GM20431 (cell line): ENCODE measurements at regions not wholly inside any gene's neighbourhood (a gene's known extent, or its start where the extent isn't known, plus 50 kb on each side); places are given as distances from the start of the nearest gene placed in this dataset.

Source experiments
- in situ Hi-C: fragments of 300-500 bp; cut with MseI, MboI; formaldehyde crosslinking; loops from one replicate; pipeline ENCODE4 v1.15.0; 2020; ENCODE audit warnings: low sequenced_read_pairs; ENCODE audit not compliant: unreplicated experiment

DNA sequence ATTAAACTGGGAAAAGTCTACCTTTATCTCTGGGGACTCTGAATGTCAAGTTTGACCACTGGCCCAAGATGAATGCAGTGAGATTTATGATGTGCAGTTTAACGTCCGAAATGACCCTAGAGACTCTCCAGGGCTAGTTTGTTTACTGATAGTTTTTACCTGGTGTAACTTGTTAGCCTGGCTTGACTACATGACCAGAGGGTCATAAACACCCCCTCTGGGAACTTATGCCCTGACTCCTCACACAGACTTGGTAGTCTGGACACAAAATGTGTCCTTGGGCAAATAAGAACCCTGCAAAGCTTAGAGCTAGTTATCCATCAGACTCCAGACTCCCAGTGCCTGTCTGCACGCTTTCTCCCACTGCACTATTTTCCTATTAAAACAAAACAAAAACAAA is 606.5 kb downstream of the HACE1 start:
- in situ Hi-C loops = no loop called here

- in situ Hi-C loops = no loop called here
Measured at GRCh38 chr6:104252276-104252675, 607.4 kb downstream of the HACE1 start.

DNA sequence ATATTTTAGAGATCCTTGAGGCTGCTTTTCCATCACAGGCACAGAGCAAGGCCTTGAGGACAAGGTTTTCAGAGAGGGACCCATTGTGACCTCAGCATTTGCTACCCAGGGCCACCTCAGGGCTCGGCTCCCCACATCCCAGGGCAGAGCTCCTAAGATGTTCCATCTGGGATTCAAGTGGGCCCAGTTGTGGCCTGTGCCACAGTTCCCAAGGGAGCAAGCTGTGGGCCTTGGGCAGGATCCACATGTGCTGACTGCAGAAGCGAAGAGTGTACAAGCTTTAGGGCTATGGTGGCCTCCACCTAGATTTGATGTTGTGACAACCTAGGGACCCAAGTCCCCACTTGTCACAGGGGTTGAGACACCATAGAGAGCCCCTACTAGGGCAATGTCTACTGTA is 608.1 kb downstream of the HACE1 start:
- in situ Hi-C loops = no loop called here

DNA sequence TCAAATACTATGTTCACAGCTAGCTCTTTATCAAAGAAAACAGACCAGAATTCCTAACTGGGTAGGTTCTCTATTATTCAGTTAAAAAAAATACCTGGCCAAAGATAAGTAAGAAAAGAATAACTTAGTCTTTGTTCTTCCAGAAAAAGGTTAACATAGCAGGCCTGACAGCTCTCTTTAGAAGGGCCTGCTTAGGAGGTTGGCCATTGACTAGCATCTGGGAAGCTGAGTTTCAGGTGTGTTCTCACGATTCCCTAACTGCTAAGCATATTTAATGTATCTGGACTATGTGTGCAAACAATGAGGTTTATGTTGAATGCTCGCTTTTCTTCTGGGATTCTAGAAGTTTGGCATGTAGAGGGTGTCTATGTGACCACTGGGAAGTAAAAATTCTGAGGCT is 618.9 kb downstream of the HACE1 start:
- in situ Hi-C loops = no loop called here

GRCh38 chr6:104239971-104240370 is 619.7 kb downstream of the HACE1 start:
- in situ Hi-C loops = no loop called here

DNA sequence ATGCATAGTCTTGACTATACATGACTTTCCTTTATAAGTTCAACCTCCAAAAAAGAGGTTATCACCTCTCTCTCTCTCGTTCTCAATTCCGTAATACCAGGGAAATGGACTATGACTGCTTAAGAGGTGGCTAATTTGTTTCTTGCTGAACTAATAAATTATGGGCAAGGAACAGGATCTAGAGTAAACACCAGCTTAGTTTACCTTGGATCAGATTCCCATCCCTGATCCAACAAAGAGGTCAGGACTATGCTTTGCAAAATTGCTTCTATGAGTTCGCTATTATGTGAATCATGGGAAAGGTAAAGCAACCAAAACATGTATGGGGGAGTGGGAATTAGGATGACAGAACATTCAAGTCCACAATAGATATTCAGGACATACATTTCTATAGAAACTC is 630.7 kb downstream of the HACE1 start:
- in situ Hi-C loops = no loop called here

DNA sequence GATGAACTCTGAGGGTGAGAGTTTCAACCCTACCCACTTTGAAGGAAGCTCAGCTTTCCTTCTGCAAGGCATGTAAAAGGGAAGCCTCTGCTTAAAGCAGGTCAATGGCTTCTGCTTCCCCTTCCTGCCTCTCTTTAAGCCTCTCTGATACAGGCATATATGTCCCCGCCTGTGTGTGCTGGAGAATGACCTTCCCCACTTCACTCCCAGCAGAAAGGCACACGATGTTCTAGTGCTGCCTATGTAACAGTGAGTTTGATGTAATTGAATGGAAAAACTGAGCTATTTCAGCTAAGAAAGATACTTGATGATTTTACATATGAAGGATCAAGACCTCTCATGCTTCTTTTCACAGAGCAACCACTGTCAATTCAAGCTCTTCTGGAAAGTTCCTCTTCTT is 632.2 kb downstream of the HACE1 start:
- in situ Hi-C loops = no loop called here

DNA sequence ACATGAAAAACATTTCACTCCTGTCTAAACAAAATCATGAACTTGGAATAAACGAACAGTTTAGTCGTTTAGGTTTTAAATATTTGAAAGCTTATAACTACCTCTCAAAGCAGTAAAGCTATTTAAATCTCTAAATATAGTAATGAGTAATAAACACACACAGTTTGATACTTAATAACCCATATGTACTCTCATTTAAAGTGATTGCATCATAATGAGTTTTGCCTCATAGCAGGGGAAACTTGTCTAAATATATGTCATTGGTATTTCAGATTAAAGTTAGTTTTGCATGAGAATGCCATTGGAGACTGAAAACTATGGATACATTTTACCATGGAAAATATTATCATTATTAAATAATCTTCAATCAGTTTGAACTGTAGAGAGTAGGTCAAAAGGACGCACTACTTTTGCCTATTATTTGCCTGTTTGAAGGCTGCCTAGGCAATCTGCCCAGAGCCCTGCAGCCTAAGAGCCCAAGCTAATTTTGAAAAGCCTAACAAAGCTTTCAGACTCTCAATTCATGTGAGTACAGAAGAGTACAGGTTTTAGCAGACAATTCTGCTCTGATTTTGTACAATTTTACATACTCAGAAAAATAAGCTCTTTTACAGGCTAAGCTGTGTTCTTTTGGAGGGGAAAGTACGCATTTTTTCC is 632.8 kb downstream of the HACE1 start:
- in situ Hi-C loops = no loop called here

DNA sequence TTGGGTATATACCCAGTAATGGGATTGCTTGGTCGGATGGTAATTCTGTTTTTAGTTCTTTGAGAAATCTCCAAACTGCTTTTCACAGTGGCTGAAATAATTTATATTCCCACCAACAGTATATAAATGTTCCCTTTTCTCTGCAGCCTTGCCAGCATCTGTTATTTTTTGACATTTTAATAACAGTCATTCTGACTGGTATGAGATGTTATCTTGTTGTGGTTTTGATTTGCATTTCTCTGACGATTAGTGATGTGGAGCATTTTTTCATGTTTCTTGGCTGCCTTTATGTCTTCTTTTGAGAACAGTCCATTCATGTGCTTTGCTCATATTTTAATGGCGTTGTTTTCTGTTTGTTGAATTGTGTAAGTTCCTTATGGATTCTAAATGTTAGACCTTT is 641.6 kb downstream of the HACE1 start:
- in situ Hi-C loops = no loop called here

DNA sequence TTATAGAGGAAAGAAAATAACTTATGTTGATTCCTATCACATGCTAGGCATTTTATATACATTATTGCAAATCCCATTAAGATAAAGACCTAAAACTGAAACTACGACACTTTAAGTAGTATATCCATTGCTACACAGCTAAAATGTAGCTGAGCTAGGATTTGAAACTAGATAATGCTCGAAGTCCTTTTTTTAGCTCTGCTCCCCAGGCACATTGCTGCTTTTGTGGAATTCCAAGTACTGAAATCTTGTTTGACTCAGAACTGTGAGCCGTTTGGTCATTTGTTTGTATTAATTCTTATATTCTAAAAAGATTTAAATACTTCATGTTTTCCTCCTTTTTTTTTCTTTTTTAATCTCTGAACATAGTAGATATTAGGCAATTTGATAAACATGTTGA is 644.8 kb downstream of the HACE1 start:
- in situ Hi-C loops = no loop called here

GRCh38 chr6:104212977-104213668 is 646.6 kb downstream of the HACE1 start:
- in situ Hi-C loops = no loop called here

DNA sequence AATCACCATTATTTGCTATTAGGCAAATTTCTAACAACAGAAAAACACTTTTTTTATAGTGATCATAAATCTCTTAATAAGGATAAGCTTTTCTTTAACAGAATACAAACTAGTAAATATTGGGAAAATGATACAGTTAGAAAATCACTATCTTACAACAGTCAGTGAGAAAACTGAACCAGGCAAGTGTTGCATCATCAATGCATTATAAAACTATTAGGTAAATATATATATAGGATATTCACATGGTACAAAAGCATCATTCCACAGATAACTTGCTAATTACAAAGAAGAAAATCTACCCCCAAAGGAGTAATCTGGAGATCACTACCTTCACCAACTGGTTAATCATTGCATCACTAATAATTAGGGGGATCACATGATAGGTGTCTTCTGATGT is 652.1 kb downstream of the HACE1 start:
- in situ Hi-C loops = no loop called here

GRCh38 chr6:104201557-104201956 is 658.2 kb downstream of the HACE1 start:
- in situ Hi-C loops = no loop called here

DNA sequence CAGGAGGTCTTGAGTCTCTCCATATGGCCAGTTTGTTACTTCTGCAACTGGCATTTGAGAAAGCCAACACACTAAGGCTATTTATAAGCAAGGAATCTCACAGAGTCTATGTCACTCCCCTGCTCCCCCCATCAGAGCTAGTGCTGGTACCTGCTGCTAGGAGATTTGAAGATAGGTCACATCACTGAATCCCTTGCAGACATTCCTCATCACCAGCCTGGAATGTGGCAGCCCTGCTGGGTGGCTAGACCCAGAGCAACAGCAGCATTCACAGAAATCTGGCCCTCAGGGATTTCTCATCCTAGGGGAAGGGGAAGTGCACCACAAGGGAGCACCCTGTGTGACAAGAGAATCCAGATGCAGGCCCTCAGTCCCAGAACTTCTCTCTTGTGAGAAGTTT is 672.1 kb downstream of the HACE1 start:
- in situ Hi-C loops = no loop called here

- in situ Hi-C loops = no loop called here
Measured at GRCh38 chr6:104186831-104187230, 672.9 kb downstream of the HACE1 start.

- in situ Hi-C loops = no loop called here
Measured at GRCh38 chr6:104183816-104184435, 675.8 kb downstream of the HACE1 start.

GRCh38 chr6:104182811-104183210 is 676.9 kb downstream of the HACE1 start:
- in situ Hi-C loops = no loop called here

DNA sequence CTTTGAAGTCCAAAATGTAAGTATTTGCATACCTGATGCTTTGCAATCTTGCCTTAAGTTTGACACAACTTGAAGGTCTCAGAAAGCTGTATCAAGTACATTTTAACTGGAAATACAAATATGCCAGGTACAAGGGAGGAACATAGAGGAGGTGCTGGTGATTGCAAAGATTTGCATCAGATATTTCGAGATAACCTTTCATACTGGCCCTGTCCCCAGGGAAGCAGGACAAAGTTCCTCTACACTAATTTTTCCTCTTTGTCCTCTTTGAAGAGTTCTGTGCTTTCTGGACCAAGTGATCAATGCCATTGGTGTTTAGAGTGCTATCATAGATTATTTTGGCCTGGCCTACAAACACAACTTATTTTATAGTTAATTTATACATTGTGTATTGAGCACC is 686.1 kb downstream of the HACE1 start:
- in situ Hi-C loops = no loop called here

GRCh38 chr6:104170401-104170800 is 689.3 kb downstream of the HACE1 start:
- in situ Hi-C loops = no loop called here

GRCh38 chr6:104166055-104166668 is 693.6 kb downstream of the HACE1 start:
- in situ Hi-C loops = no loop called here

DNA sequence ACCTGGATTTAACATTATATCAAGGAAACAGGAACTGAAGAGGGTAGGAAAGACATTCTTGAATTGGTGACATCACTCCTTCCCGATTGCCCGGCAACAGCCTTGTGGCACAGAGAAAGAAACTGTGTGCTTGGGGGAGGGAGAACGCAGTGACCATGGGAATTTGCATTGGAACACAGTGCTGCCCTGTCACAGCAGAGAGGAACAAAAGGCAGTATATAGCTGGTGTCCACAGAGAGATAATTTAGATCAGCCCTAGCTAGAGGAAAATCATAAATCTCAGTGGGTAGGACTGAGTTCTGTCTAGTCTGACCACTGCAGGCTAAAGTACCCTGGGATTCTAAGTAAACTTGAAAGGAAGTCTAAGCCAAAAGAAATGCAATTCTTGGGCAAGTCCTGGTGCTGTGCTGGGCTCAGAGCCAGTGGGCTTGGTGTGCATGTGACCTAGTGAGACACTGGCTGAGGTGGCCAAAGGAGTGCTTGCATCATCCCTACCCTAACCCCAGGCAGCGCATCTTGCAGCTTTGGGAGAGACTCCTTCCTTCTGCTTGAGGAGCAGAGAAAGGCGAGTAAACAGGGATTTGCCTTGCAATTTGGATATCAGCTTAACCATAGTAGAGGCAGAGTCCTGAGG is 697.6 kb downstream of the HACE1 start:
- in situ Hi-C loops = no loop called here
